CD4-positive, alpha-beta T cell treated with Interleukin-1 beta for 1 hour (primary cell): ENCODE measurements at regions not wholly inside any gene's neighbourhood (a gene's known extent, or its start where the extent isn't known, plus 50 kb on each side); places are given as distances from the start of the nearest gene placed in this dataset.
"Not testable (repeated sequence)": the region's sequence is repeated elsewhere in the genome, so short reads cannot be mapped to it uniquely, and the experiment has no call there.

Experiments
- DNase-seq, 2 donors: peaks; one replicate each; pipeline ENCODE4 v3.0.0-alpha.2; 2020 to 2022

- DNase-seq, result no peak
Measured at GRCh38 chr13:109309625-109310363, 476.6 kb downstream of the IRS2 start.

- no peak for DNase-seq
Measured at GRCh38 chr13:109307027-109307426, 479.4 kb downstream of the IRS2 start.

- DNase-seq, result no peak
Measured at GRCh38 chr13:109301726-109302125, 484.7 kb downstream of the IRS2 start.

- no peak for DNase-seq
Measured at GRCh38 chr13:109301276-109301675, 485.1 kb downstream of the IRS2 start.

GRCh38 chr13:109297628-109298027, 488.8 kb downstream of the IRS2 start:
- DNase-seq, result no peak

- DNase-seq, result no peak
Measured at GRCh38 chr13:109293166-109293565, 493.2 kb downstream of the IRS2 start.

GRCh38 chr13:109288151-109288709, 498.2 kb downstream of the IRS2 start:
- no peak for DNase-seq

- no peak for DNase-seq
Measured at GRCh38 chr13:109287553-109287952, 498.8 kb downstream of the IRS2 start.

GRCh38 chr13:109285586-109285985, 500.8 kb downstream of the IRS2 start:
- DNase-seq, result no peak

- DNase-seq, result no peak
Measured at GRCh38 chr13:109281903-109282635, 504.3 kb downstream of the IRS2 start.

GRCh38 chr13:109281017-109281902, 505.1 kb downstream of the IRS2 start:
- no peak for DNase-seq

GRCh38 chr13:109276261-109276660, 510.1 kb downstream of the IRS2 start:
- no peak for DNase-seq

- no peak for DNase-seq
Measured at GRCh38 chr13:109275852-109276251, 510.5 kb downstream of the IRS2 start.

- no peak for DNase-seq
Measured at GRCh38 chr13:109275139-109275745, 511.1 kb downstream of the IRS2 start.

GRCh38 chr13:109274188-109274821, 512.1 kb downstream of the IRS2 start:
- DNase-seq, result no peak

GRCh38 chr13:109273326-109273751, 513.0 kb downstream of the IRS2 start:
- no peak for DNase-seq

- no peak for DNase-seq
Measured at GRCh38 chr13:109272595-109273325, 513.6 kb downstream of the IRS2 start.

- no peak for DNase-seq
Measured at GRCh38 chr13:109271555-109272541, 514.5 kb downstream of the IRS2 start.

- no peak for DNase-seq
Measured at GRCh38 chr13:109271061-109271460, 515.3 kb downstream of the IRS2 start.

GRCh38 chr13:109269381-109269780, 517.0 kb downstream of the IRS2 start:
- DNase-seq, result not testable (repeated sequence)
